Aorta (tissue), 5 donors: ENCODE measurements at regions not wholly inside any gene's neighbourhood (a gene's known extent, or its start where the extent isn't known, plus 50 kb on each side); places are given as distances from the start of the nearest gene placed in this dataset.

Experiments used
- ATAC-seq: fragments of 200-7000 bp; cut with Tn5 transposase; one replicate; pipeline ENCODE4 v1.9.1; 2022; ENCODE audit warnings: moderate library complexity; ENCODE audit not compliant: low FRiP score
- DNase-seq, 2 donors: peaks; one replicate each; pipeline ENCODE4 v3.0.0-alpha.2; 2020
- H3K27ac ChIP-seq, 2 donors: one replicate each; pipeline ENCODE4 v1.5.1; 2013; ENCODE audit warnings: low read length in 2 of 2, mild to moderate bottlenecking in 2 of 2, moderate library complexity in 2 of 2, control low read depth in 1 of 2, inconsistent platforms in 1 of 2, low read depth in 1 of 2
- H3K27me3 ChIP-seq, 2 donors: one replicate each; pipeline ENCODE4 v1.6.1; 2013; ENCODE audit warnings: control low read depth in 1 of 2, low read length in 1 of 2, mild to moderate bottlenecking in 1 of 2, moderate library complexity in 1 of 2; ENCODE audit not compliant: insufficient read depth in 2 of 2, control insufficient read depth in 1 of 2
- H3K36me3 ChIP-seq, 2 donors: one replicate each; pipeline ENCODE4 v1.6.1; 2013; ENCODE audit warnings: control low read depth in 1 of 2, low read length in 1 of 2, mild to moderate bottlenecking in 1 of 2; ENCODE audit not compliant: insufficient read depth in 2 of 2, control insufficient read depth in 1 of 2
- H3K4me1 ChIP-seq, 2 donors: one replicate each; pipeline ENCODE4 v1.6.1; 2013; ENCODE audit warnings: low read length in 2 of 2, control low read depth in 1 of 2, mild to moderate bottlenecking in 1 of 2, moderate library complexity in 1 of 2; ENCODE audit not compliant: insufficient read depth in 2 of 2, control insufficient read depth in 1 of 2
- H3K4me3 ChIP-seq, 2 donors: one replicate each; pipeline ENCODE4 v1.5.1; 2013; ENCODE audit warnings: low read length in 2 of 2, control low read depth in 1 of 2, mild to moderate bottlenecking in 1 of 2
- H3K9me3 ChIP-seq: one replicate; pipeline ENCODE4 v1.6.1; 2013; ENCODE audit warnings: mild to moderate bottlenecking, low read length; ENCODE audit not compliant: control insufficient read depth
- WGBS, 2 donors: extraction: QIAGEN DNeasy Blood & Tissue Kit; methylation state at CpG; one replicate each; pipeline ENCODE4 v1.1.7; 2013; 5-methylcytosine and 5-hydroxymethylcytosine counted together
- intact Hi-C, 2 donors: fragments of 100-400 bp; cut with DNase I; formaldehyde crosslinking; loops; one replicate each; pipeline versions ENCODE4 v1.14.2 to v1.15.0; 2022
- donor health status: healthy with polysubstance abuse.
- donor health status: Bipolar disorder and iron deficiency.
- donor health status: DM: no; HTN: no; CAD: no.
- donor health status: DM: no; HTN: no; CAD: no.
- donor health status: DM: yes; HTN: yes; CAD: no.

GRCh38 chr2:136332436-136333095 lies 214.6 kb upstream of the CXCR4 start:
- intact Hi-C loops, result no loop called here
- 70% methylated on average over 3 of the region's 3 CpGs for WGBS, 2 donors
- Histone ChIP-seq H3K36me3 (no peaks in the 10 kb centered on the region), H3K9me3 (no peaks in the 10 kb centered on the region), H3K4me3 (no peak overlapping the region), H3K27me3 (no peaks in the 10 kb centered on the region), H3K4me1 (no peaks in the 10 kb centered on the region), H3K27ac (no peak overlapping the region)
- DNase-seq, result no peak
- no peak for ATAC-seq

- no peak overlapping the region for H3K4me3 ChIP-seq
- H3K27ac ChIP-seq, result no peak overlapping the region
- WGBS, 2 donors, result 76 to 83% methylated on average over 5 of the region's 5 CpGs
- DNase-seq (no peak), ATAC-seq (no peak)
- H3K9me3 ChIP-seq, result no peaks in the 10 kb centered on the region
- no peaks in the 10 kb centered on the region for H3K27me3 ChIP-seq
- intact Hi-C loops, result no loop called here
- no peaks in the 10 kb centered on the region for H3K36me3 ChIP-seq
- H3K4me1 ChIP-seq, result no peaks in the 10 kb centered on the region
Measured at GRCh38 chr2:136331226-136331625, 213.3 kb upstream of the CXCR4 start.

- no peak for ATAC-seq
- H3K4me1 ChIP-seq, result no peaks in the 10 kb centered on the region
- WGBS, 2 donors, result 53 to 73% methylated on average over 8 of the region's 8 CpGs
- no peaks in the 10 kb centered on the region for H3K9me3 ChIP-seq
- DNase-seq, result no peak
- no peak overlapping the region for H3K4me3 ChIP-seq
- no peaks in the 10 kb centered on the region for H3K36me3 ChIP-seq
- no peak overlapping the region for H3K27ac ChIP-seq
- intact Hi-C loops, result no loop called here
- no peaks in the 10 kb centered on the region for H3K27me3 ChIP-seq
Measured at GRCh38 chr2:136328207-136328795, 210.4 kb upstream of the CXCR4 start.

GRCh38 chr2:136327162-136327852 lies 209.4 kb upstream of the CXCR4 start:
- Histone ChIP-seq H3K4me1 (no peaks in the 10 kb centered on the region), H3K36me3 (no peaks in the 10 kb centered on the region), H3K27ac (no peak overlapping the region), H3K4me3 (no peak overlapping the region), H3K9me3 (no peaks in the 10 kb centered on the region), H3K27me3 (no peaks in the 10 kb centered on the region)
- intact Hi-C loops, result no loop called here
- DNase-seq, result no peak
- 53 to 55% methylated on average over 12 of the region's 12 CpGs for WGBS, 2 donors
- no peak for ATAC-seq

- WGBS, 2 donors, result 52 to 53% methylated on average over 1 of the region's 1 CpG
- H3K4me1 ChIP-seq, result no peaks in the 10 kb centered on the region
- intact Hi-C loops, result no loop called here
- DNase-seq, result no peak
- no peaks in the 10 kb centered on the region for H3K27me3 ChIP-seq
- ATAC-seq, result no peak
- no peaks in the 10 kb centered on the region for H3K36me3 ChIP-seq
- no peak overlapping the region for H3K4me3 ChIP-seq
- H3K9me3 ChIP-seq, result no peaks in the 10 kb centered on the region
- no peak overlapping the region for H3K27ac ChIP-seq
Measured at GRCh38 chr2:136325844-136326331, 207.9 kb upstream of the CXCR4 start.

GRCh38 chr2:136324966-136325365 lies 207.0 kb upstream of the CXCR4 start:
- ATAC-seq (no peak), DNase-seq (no peak)
- Histone ChIP-seq H3K27ac (no peak overlapping the region), H3K4me3 (no peak overlapping the region), H3K27me3 (no peaks in the 10 kb centered on the region), H3K4me1 (no peaks in the 10 kb centered on the region), H3K9me3 (no peaks in the 10 kb centered on the region), H3K36me3 (no peaks in the 10 kb centered on the region)
- WGBS, 2 donors, result 63 to 81% methylated on average over 3 of the region's 3 CpGs
- intact Hi-C loops, result no loop called here

- Histone ChIP-seq H3K4me3 (no peak overlapping the region), H3K9me3 (no peaks in the 10 kb centered on the region), H3K4me1 (no peaks in the 10 kb centered on the region), H3K36me3 (no peaks in the 10 kb centered on the region), H3K27me3 (no peaks in the 10 kb centered on the region), H3K27ac (no peak overlapping the region)
- intact Hi-C loops, result no loop called here
- DNase-seq (no peak), ATAC-seq (no peak)
- WGBS, 2 donors, result 89 to 93% methylated on average over 7 of the region's 7 CpGs
Measured at GRCh38 chr2:136323935-136324334, 206.0 kb upstream of the CXCR4 start.

GRCh38 chr2:136323195-136323594 lies 205.2 kb upstream of the CXCR4 start:
- ATAC-seq, result no peak
- DNase-seq, result no peak
- Histone ChIP-seq H3K4me3 (no peak overlapping the region), H3K4me1 (no peaks in the 10 kb centered on the region), H3K36me3 (no peaks in the 10 kb centered on the region), H3K27ac (no peak overlapping the region), H3K27me3 (no peaks in the 10 kb centered on the region), H3K9me3 (no peaks in the 10 kb centered on the region)
- intact Hi-C loops, result no loop called here
- WGBS, 2 donors, result 41 to 47% methylated on average over 3 of the region's 3 CpGs

- Histone ChIP-seq H3K27me3 (no peaks in the 10 kb centered on the region), H3K9me3 (no peaks in the 10 kb centered on the region), H3K4me1 (no peaks in the 10 kb centered on the region), H3K27ac (no peak overlapping the region), H3K4me3 (no peak overlapping the region), H3K36me3 (no peaks in the 10 kb centered on the region)
- intact Hi-C loops, result no loop called here
- no peak for DNase-seq
- no peak for ATAC-seq
- WGBS, 2 donors, result 72 to 75% methylated on average over 2 of the region's 2 CpGs
Measured at GRCh38 chr2:136322428-136322827, 204.5 kb upstream of the CXCR4 start.
